Osteocyte (in vitro differentiated cells): ENCODE measurements at regions not wholly inside any gene's neighbourhood (a gene's known extent, or its start where the extent isn't known, plus 50 kb on each side); places are given as distances from the start of the nearest gene placed in this dataset.

Experiments
- DNase-seq: peaks from one replicate; pipeline ENCODE4 v3.0.0; 2021; ENCODE audit warnings: mixed read lengths; ENCODE audit not compliant: unreplicated experiment; ENCODE audit errors: extremely low spot score
- H3K27ac Mint-ChIP-seq: one replicate; pipeline ENCODE4 v1.8.0; 2021; ENCODE audit warnings: mild to moderate bottlenecking, mixed read lengths; ENCODE audit not compliant: unreplicated experiment
- H3K27me3 Mint-ChIP-seq: one replicate; pipeline ENCODE4 v1.8.0; 2021; ENCODE audit warnings: mixed read lengths; ENCODE audit not compliant: unreplicated experiment
- H3K36me3 Mint-ChIP-seq: one replicate; pipeline ENCODE4 v1.8.0; 2021; ENCODE audit warnings: mixed read lengths; ENCODE audit not compliant: unreplicated experiment
- H3K4me1 Mint-ChIP-seq: one replicate; pipeline ENCODE4 v1.8.0; 2021; ENCODE audit warnings: mixed read lengths; ENCODE audit not compliant: unreplicated experiment
- H3K4me3 Mint-ChIP-seq: one replicate; pipeline ENCODE4 v1.8.0; 2021; ENCODE audit warnings: mild to moderate bottlenecking, moderate library complexity, mixed read lengths; ENCODE audit not compliant: unreplicated experiment
- H3K9me3 Mint-ChIP-seq: one replicate; pipeline ENCODE4 v1.8.0; 2021; ENCODE audit warnings: mixed read lengths; ENCODE audit not compliant: unreplicated experiment
- TF ChIP-seq, protein P1 (sequence below): fragments of 200-600 bp; sonication (generic); IDR thresholded peaks from 2 replicates; pipeline ENCODE4 v1.5.0; 2021; ENCODE audit warnings: antibody characterized with exemption, mild to moderate bottlenecking, moderate library complexity

GRCh38 chr17:71019699-71020098 is 850.4 kb downstream of the KCNJ2 start:
- TF ChIP-seq, protein P1, sequence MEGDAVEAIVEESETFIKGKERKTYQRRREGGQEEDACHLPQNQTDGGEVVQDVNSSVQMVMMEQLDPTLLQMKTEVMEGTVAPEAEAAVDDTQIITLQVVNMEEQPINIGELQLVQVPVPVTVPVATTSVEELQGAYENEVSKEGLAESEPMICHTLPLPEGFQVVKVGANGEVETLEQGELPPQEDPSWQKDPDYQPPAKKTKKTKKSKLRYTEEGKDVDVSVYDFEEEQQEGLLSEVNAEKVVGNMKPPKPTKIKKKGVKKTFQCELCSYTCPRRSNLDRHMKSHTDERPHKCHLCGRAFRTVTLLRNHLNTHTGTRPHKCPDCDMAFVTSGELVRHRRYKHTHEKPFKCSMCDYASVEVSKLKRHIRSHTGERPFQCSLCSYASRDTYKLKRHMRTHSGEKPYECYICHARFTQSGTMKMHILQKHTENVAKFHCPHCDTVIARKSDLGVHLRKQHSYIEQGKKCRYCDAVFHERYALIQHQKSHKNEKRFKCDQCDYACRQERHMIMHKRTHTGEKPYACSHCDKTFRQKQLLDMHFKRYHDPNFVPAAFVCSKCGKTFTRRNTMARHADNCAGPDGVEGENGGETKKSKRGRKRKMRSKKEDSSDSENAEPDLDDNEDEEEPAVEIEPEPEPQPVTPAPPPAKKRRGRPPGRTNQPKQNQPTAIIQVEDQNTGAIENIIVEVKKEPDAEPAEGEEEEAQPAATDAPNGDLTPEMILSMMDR = no peak
- no peaks in the 10 kb centered on the region for H3K27me3 Mint-ChIP-seq
- no peak overlapping the region for H3K27ac Mint-ChIP-seq
- H3K36me3 Mint-ChIP-seq = no peaks in the 10 kb centered on the region
- no peak for DNase-seq
- no peaks in the 10 kb centered on the region for H3K4me1 Mint-ChIP-seq
- H3K9me3 Mint-ChIP-seq = no peaks in the 10 kb centered on the region
- H3K4me3 Mint-ChIP-seq = no peak overlapping the region

DNA sequence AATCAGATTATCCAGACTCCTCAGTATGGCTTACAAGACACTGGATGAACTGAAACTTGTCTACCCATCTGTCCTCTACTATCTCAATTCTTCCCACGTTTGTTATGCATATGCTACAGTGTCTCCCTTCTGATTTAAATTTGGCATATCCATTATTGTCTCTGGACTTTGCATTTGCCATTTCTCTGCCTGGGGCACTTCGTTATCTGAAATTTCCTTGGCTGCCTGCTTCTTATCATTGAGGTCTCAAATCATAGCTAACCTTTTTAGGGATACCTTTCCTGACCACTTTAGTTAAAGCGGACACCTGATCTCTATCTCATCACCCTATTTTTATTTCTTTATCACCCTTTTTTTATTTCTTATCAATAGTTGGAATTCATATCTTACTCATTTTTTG is 853.4 kb downstream of the KCNJ2 start:
- Mint-ChIP-seq H3K27me3 (peaks cover 4% of the 10 kb centered on the region), H3K9me3 (no peaks in the 10 kb centered on the region)
- TF ChIP-seq, protein P1 = no peak

DNA sequence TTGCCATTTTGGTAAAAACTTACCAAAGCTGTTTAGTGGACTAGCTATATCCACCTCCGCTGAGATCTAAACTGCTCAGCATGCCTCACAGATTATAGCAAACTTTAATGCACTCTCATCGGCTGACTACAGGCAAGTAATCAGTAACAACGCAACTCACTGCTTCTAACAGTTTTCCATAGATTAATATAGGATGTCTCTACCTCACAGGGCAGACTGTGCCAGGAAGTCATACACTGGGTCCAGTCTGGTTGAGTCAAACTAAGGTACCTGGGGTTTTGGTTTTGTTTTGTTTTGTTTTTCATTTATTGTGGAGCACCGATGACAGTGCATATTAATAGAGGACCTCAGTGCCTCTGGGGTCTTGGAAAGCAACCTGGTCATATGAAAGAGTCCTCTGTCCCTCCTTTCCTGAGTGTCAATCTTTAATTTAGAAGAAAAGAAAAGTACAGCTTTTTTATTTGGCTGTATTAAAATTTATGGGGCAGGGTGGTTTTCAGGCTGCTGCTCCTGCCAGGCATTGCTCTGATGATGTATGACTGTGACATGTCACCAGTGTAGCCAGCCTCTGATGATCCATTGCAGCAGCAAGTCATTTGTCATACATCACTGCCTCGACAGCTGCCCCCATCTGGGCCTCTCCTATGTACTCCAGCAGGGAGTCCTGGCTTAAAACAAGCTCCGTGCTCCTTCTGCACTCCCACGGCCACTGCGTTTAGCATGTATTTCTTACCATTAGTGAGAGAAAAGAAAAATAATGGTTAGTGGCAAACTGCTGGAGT is 854.1 kb downstream of the KCNJ2 start:
- TF ChIP-seq, protein P1 = no peak
- H3K27ac Mint-ChIP-seq = no peak overlapping the region
- H3K9me3 Mint-ChIP-seq = no peaks in the 10 kb centered on the region
- H3K4me3 Mint-ChIP-seq = no peak overlapping the region
- DNase-seq = no peak
- no peaks in the 10 kb centered on the region for H3K36me3 Mint-ChIP-seq
- H3K4me1 Mint-ChIP-seq = no peaks in the 10 kb centered on the region
- peaks cover 4% of the 10 kb centered on the region for H3K27me3 Mint-ChIP-seq

More for the DNA sequence above, 853.4 kb downstream of the KCNJ2 start:
- Mint-ChIP-seq H3K36me3 (no peaks in the 10 kb centered on the region), H3K4me3 (no peak overlapping the region), H3K4me1 (no peaks in the 10 kb centered on the region), H3K27ac (no peak overlapping the region)
- no peak for DNase-seq

GRCh38 chr17:71024172-71024571 is 854.8 kb downstream of the KCNJ2 start:
- no peaks in the 10 kb centered on the region for H3K4me1 Mint-ChIP-seq
- no peak overlapping the region for H3K4me3 Mint-ChIP-seq
- TF ChIP-seq, protein P1 = no peak
- no peaks in the 10 kb centered on the region for H3K9me3 Mint-ChIP-seq
- no peaks in the 10 kb centered on the region for H3K36me3 Mint-ChIP-seq
- peaks cover 4% of the 10 kb centered on the region for H3K27me3 Mint-ChIP-seq
- no peak for DNase-seq
- H3K27ac Mint-ChIP-seq = no peak overlapping the region

DNA sequence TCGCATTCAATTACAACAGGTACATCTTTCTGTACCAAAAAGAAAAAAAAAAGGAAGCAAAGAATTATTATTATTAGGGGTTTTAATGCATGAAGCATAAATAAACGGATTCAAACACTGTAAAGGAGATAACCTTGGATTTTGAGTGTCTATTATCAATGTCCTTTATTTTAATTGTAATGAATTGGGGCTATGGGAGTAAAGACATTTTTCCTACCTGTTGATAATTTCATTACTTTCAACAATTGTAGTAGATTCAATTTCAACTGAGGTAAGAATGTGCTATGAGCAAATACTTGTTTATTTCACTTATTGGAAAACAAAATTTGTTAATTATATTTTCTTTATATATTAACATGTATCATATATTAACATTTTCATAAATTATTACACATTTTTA is 855.6 kb downstream of the KCNJ2 start:
- H3K36me3 Mint-ChIP-seq = no peaks in the 10 kb centered on the region
- H3K4me1 Mint-ChIP-seq = no peaks in the 10 kb centered on the region
- peaks cover 4% of the 10 kb centered on the region for H3K27me3 Mint-ChIP-seq
- H3K4me3 Mint-ChIP-seq = no peak overlapping the region
- H3K27ac Mint-ChIP-seq = no peak overlapping the region
- no peak for DNase-seq
- no peaks in the 10 kb centered on the region for H3K9me3 Mint-ChIP-seq
- TF ChIP-seq, protein P1 = no peak
